Colonic mucosa (tissue), 4 donors: ENCODE measurements at regions not wholly inside any gene's neighbourhood (a gene's known extent, or its start where the extent isn't known, plus 50 kb on each side); places are given as distances from the start of the nearest gene placed in this dataset.

Experiments used
- DNase-seq: peaks from one replicate; pipeline ENCODE4 v3.0.0-alpha.2; 2020
- H3K27ac ChIP-seq: fragments of 200-600 bp; one replicate; pipeline ENCODE4 v1.8.0; 2021
- H3K27me3 ChIP-seq: fragments of 200-600 bp; one replicate; pipeline ENCODE4 v1.8.0; 2021
- H3K36me3 ChIP-seq: fragments of 200-600 bp; one replicate; pipeline ENCODE4 v1.8.0; 2021
- H3K4me1 ChIP-seq: fragments of 200-600 bp; one replicate; pipeline ENCODE4 v1.8.0; 2021; ENCODE audit warnings: mild to moderate bottlenecking
- H3K4me3 ChIP-seq: fragments of 200-600 bp; one replicate; pipeline ENCODE4 v1.8.0; 2021
- H3K9ac ChIP-seq, 2 donors: one replicate each; pipeline ENCODE4 v1.7.0; 2013; ENCODE audit warnings: control low read depth in 2 of 2, low read depth in 2 of 2, low read length in 2 of 2
- H3K9me3 ChIP-seq: fragments of 200-600 bp; one replicate; pipeline ENCODE4 v1.8.0; 2021
- intact Hi-C: fragments of 100-400 bp; cut with DNase I; formaldehyde crosslinking; loops from one replicate; pipeline ENCODE4 v1.14.1; 2022
- TF ChIP-seq, protein P1 (sequence below): fragments of 200-600 bp; IDR thresholded peaks from one replicate; pipeline ENCODE4 v1.8.0; 2022; ENCODE audit warnings: antibody characterized with exemption, mild to moderate bottlenecking
- donor health status: healthy.
- donor health status: DM: no; HTN: no; CAD: no.
- donor health status: DM: no; HTN: no; CAD: no.

DNA sequence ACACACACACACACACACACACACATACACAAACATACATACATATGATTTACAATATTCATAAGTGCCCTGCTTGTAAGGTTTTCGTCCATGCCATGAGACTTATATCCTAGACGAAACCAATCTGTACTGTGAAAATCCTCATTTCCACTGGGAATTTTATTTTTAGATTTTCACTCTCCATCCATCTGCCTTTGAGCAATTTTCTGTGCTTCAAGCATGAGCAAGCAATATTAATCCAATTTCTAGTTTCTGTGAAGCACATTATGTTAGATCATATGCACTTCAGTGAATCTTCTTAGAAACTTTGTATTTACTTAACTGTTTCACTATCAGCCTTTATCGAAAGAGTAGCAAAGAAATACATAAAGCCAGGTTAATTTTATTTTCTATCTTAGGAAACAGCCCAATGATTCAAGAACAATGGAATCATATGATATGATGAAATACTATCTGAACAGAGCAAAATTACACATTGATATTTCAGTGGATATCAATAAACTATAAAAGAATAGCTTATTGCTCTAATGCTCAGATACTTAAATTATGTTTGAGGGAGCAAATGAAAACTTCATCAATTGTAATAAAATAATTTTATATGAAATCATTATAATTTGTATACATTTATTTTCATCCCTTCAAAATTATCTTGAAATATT, 1100.7 kb upstream of the MIR17HG start:
- no peak for DNase-seq
- H3K9ac ChIP-seq = no peak overlapping the region
- intact Hi-C loops = no loop called here
- TF ChIP-seq, protein P1, sequence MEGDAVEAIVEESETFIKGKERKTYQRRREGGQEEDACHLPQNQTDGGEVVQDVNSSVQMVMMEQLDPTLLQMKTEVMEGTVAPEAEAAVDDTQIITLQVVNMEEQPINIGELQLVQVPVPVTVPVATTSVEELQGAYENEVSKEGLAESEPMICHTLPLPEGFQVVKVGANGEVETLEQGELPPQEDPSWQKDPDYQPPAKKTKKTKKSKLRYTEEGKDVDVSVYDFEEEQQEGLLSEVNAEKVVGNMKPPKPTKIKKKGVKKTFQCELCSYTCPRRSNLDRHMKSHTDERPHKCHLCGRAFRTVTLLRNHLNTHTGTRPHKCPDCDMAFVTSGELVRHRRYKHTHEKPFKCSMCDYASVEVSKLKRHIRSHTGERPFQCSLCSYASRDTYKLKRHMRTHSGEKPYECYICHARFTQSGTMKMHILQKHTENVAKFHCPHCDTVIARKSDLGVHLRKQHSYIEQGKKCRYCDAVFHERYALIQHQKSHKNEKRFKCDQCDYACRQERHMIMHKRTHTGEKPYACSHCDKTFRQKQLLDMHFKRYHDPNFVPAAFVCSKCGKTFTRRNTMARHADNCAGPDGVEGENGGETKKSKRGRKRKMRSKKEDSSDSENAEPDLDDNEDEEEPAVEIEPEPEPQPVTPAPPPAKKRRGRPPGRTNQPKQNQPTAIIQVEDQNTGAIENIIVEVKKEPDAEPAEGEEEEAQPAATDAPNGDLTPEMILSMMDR = no peak
- H3K4me1 ChIP-seq = no peaks in the 10 kb centered on the region
- no peaks in the 10 kb centered on the region for H3K9me3 ChIP-seq
- no peak overlapping the region for H3K27ac ChIP-seq
- no peak overlapping the region for H3K4me3 ChIP-seq
- H3K27me3 ChIP-seq = no peaks in the 10 kb centered on the region
- no peaks in the 10 kb centered on the region for H3K36me3 ChIP-seq

DNA sequence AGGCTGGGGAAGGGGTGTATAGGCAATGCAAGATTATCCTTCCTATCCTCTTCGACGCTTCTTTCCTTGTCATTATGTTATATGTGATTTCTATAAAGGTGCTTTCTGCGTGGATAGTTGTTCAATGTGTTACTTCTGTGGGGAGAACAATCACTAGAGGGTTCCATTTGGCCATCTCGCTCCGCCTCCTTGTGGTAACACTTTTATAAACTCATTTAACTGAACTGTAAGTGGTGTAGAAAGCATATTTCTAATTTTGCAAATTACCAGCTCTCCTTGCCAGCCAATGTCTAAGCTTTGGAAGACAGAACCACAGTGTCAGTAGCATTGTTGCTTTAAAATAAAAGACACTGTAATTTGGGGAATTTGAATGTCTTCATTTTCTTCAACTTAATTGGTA, 1093.7 kb upstream of the MIR17HG start:
- TF ChIP-seq, protein P1 = no peak
- Histone ChIP-seq H3K9me3 (no peaks in the 10 kb centered on the region), H3K9ac (no peak overlapping the region), H3K27ac (no peak overlapping the region), H3K4me3 (no peak overlapping the region), H3K27me3 (no peaks in the 10 kb centered on the region), H3K36me3 (no peaks in the 10 kb centered on the region), H3K4me1 (no peaks in the 10 kb centered on the region)
- DNase-seq = no peak
- intact Hi-C loops = no loop called here

- TF ChIP-seq, protein P1 = no peak
- intact Hi-C loops = no loop called here
- no peak for DNase-seq
- Histone ChIP-seq H3K27ac (no peak overlapping the region), H3K27me3 (no peaks in the 10 kb centered on the region), H3K9ac (no peak overlapping the region), H3K36me3 (no peaks in the 10 kb centered on the region), H3K9me3 (no peaks in the 10 kb centered on the region), H3K4me1 (no peaks in the 10 kb centered on the region), H3K4me3 (no peak overlapping the region)
Observed at GRCh38 chr13:90254437-90254836, 1093.0 kb upstream of the MIR17HG start.

GRCh38 chr13:90256746-90257145, 1090.7 kb upstream of the MIR17HG start:
- TF ChIP-seq, protein P1 = no peak
- Histone ChIP-seq H3K4me3 (no peak overlapping the region), H3K27ac (no peak overlapping the region), H3K4me1 (no peaks in the 10 kb centered on the region), H3K27me3 (no peaks in the 10 kb centered on the region), H3K9ac (no peak overlapping the region), H3K36me3 (no peaks in the 10 kb centered on the region), H3K9me3 (no peaks in the 10 kb centered on the region)
- intact Hi-C loops = no loop called here
- DNase-seq = no peak

DNA sequence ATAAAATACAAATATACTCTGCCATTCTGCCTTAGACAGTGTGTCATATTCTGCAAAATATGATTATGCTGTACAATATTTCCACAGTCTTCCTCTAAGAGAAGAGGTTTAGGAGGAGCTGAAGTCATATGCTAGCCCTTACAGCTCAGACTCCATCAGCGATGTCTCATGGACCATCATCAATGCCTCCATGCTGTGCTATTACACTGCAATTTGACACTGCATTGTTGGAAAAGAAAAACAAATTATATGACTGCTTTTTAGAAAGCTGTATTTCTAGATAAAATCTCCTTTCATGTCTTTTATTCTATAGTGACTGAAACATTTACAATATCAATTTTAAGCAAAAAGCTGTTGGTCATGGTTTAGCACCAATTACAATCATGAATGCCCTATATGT, 1089.4 kb upstream of the MIR17HG start:
- intact Hi-C loops = no loop called here

More for the DNA sequence above, 1089.4 kb upstream of the MIR17HG start:
- H3K36me3 ChIP-seq = no peaks in the 10 kb centered on the region
- no peaks in the 10 kb centered on the region for H3K27me3 ChIP-seq
- H3K4me3 ChIP-seq = no peak overlapping the region
- no peak for DNase-seq
- H3K4me1 ChIP-seq = no peaks in the 10 kb centered on the region
- H3K9ac ChIP-seq = no peak overlapping the region
- H3K27ac ChIP-seq = no peak overlapping the region
- TF ChIP-seq, protein P1 = no peak
- H3K9me3 ChIP-seq = no peaks in the 10 kb centered on the region
